ENCODE measurements at regions not wholly inside any gene's neighbourhood (a gene's known extent, or its start where the extent isn't known, plus 50 kb on each side); places are given as distances from the start of the nearest gene placed in this dataset.

DNA sequence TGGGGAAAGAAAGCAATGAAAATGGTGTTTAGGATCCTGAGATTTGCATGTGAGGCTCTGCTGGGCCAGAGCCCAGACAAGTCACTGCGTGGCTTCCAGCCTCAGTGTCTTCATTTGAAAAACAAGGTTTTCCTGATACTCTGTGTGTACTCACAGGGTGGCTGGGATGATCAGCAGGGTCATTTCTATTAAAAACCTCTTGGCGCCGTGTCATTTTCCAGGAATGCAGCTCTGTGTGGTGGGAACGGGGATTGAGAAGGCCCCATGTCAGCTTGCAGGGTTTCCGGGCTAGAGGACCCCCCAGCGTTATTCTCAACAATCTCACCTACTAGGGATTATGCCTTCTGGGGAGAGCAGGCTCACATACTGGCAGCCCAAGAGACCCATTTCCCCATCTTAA is 73.5 kb downstream of the FOXL1 start:
- TF ChIP-seq FOXP2 (optimal IDR thresholded peaks at IDR 0.05; ENCODE audit: borderline replicate concordance, extremely low read depth, extremely low read length, insufficient read depth) (no peak), SIN3A (IDR thresholded peaks at IDR 0.05; ENCODE audit: borderline replicate concordance, insufficient read depth, low read length) (no peak), POLR2AphosphoS5 (IDR thresholded peaks at IDR 0.05; ENCODE audit: low read depth, low read length) (no peak), TAF1 (IDR thresholded peaks at IDR 0.05; ENCODE audit: borderline replicate concordance, insufficient read depth, low read length) (no peak), REST (IDR thresholded peaks at IDR 0.05; ENCODE audit: insufficient read depth in 1 of 2, low read depth in 2 of 2, low read length in 2 of 2) (no peak)

DNA sequence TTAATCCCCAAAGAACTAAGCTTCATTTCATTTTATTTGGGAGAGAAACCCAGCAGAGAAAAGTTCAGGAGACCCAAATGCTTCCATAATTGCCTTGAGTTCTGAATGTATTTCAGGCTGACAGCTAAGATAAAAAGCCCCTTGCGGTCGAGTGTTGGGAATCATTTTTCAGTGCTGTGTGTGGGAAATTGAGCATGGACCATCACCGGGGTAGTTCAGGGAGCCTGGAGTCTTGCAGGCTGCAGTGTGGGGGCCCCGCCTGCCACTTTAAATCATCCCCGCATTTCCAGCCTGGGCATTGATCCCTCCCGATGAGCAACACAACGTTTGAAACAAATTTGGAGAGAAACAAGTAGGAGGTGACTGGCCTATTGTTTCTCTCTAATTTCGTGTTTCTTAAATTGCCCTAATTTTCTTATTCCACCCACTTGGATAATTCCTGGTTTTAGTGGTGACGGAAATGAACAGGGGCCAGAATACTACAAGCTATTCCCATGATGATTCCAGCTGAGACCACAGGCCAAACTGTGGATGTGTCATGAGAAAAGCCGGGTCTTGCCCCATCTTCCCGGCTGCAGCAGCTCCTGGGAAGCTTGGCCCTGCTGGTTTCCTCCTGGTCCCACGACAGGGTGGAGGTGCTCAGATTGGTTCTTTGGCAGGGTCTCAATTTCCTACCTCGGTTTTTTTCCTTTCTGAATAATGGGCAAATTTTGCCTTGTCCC is 75.1 kb downstream of the FOXL1 start:
- TF ChIP-seq REST (IDR thresholded peaks at IDR 0.05; ENCODE audit: insufficient read depth in 1 of 2, low read depth in 2 of 2, low read length in 2 of 2), result no peak
- no peak for TF ChIP-seq SIN3A (IDR thresholded peaks at IDR 0.05; ENCODE audit: borderline replicate concordance, insufficient read depth, low read length)
- no peak for TF ChIP-seq FOXP2 (optimal IDR thresholded peaks at IDR 0.05; ENCODE audit: borderline replicate concordance, extremely low read depth, extremely low read length, insufficient read depth)
- TF ChIP-seq TAF1 (IDR thresholded peaks at IDR 0.05; ENCODE audit: borderline replicate concordance, insufficient read depth, low read length), result no peak
- TF ChIP-seq POLR2AphosphoS5 (IDR thresholded peaks at IDR 0.05; ENCODE audit: low read depth, low read length), result no peak

DNA sequence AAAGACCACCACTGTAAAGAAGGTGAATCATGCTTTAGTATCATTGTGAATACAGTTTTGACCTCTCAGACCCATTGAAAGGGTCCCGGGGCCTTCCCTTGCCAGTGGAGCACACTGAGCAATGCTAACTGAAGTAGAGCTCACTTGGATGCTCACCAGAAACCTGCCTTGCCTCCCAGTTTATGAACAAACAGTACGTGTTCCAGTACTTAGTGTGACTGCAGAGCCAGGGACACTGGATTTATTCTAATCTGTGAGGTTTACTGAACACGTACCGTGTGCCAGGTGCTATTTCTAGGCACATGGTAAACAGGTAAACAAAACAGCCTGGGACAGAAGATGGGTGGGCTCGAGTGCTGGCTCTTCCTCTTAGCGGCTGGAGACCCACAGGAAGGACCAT is 79.6 kb downstream of the FOXL1 start:
- TF ChIP-seq TAF1 (IDR thresholded peaks at IDR 0.05; ENCODE audit: borderline replicate concordance, insufficient read depth, low read length), result no peak
- no peak for TF ChIP-seq REST (IDR thresholded peaks at IDR 0.05; ENCODE audit: insufficient read depth in 1 of 2, low read depth in 2 of 2, low read length in 2 of 2)
- no peak for TF ChIP-seq SIN3A (IDR thresholded peaks at IDR 0.05; ENCODE audit: borderline replicate concordance, insufficient read depth, low read length)
- no peak for TF ChIP-seq FOXP2 (optimal IDR thresholded peaks at IDR 0.05; ENCODE audit: borderline replicate concordance, extremely low read depth, extremely low read length, insufficient read depth)
- no peak for TF ChIP-seq POLR2AphosphoS5 (IDR thresholded peaks at IDR 0.05; ENCODE audit: low read depth, low read length)

DNA sequence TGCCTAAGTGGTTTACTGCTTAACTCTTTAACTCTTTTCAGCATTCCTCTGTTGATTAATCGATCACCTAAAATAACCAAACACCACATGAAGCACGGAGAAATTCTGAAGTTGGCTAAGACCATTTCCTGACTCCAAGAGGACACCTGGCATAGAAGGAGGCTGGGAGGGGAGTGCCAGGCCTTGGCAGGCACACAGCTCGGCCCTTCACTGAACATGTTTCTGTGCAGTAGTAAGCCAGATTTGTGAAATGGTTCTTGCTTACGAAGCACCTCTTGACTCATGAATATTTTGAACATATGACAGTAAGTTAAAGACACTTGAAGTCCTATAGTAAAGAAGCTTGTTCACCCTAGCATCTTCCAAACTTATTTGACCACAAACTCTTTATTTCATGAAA is 82.3 kb downstream of the FOXL1 start:
- TF ChIP-seq TAF1 (IDR thresholded peaks at IDR 0.05; ENCODE audit: borderline replicate concordance, insufficient read depth, low read length) (no peak), REST (IDR thresholded peaks at IDR 0.05; ENCODE audit: insufficient read depth in 1 of 2, low read depth in 2 of 2, low read length in 2 of 2) (no peak), SIN3A (IDR thresholded peaks at IDR 0.05; ENCODE audit: borderline replicate concordance, insufficient read depth, low read length) (no peak)

GRCh38 chr16:86661706-86662105 is 83.4 kb downstream of the FOXL1 start:
- no peak for TF ChIP-seq SIN3A (IDR thresholded peaks at IDR 0.05; ENCODE audit: borderline replicate concordance, insufficient read depth, low read length)
- TF ChIP-seq REST (IDR thresholded peaks at IDR 0.05; ENCODE audit: insufficient read depth in 1 of 2, low read depth in 2 of 2, low read length in 2 of 2), result no peak
